DND-41 (cell line): ENCODE measurements at regions not wholly inside any gene's neighbourhood (a gene's known extent, or its start where the extent isn't known, plus 50 kb on each side); places are given as distances from the start of the nearest gene placed in this dataset.

Experiments
- CTCF ChIP-seq: IDR thresholded peaks from 2 replicates; pipeline ENCODE4 v1.5.1; 2012; ENCODE audit warnings: borderline replicate concordance, low read length, moderate library complexity, mild to moderate bottlenecking; ENCODE audit not compliant: poor library complexity, severe bottlenecking; ENCODE audit errors: extremely low read depth
- EZH2 ChIP-seq: IDR thresholded peaks from 3 replicates; pipeline ENCODE4 v1.6.1; 2012; ENCODE audit warnings: borderline replicate concordance, low read depth, mild to moderate bottlenecking, moderate library complexity, low read length, inconsistent platforms; ENCODE audit not compliant: severe bottlenecking

GRCh38 chr4:89534356-89534755, 226.8 kb upstream of the GPRIN3 start:
- TF ChIP-seq CTCF: no peak
- TF ChIP-seq EZH2: no peak
